Suprapubic skin (tissue), 4 donors: ENCODE measurements at regions not wholly inside any gene's neighbourhood (a gene's known extent, or its start where the extent isn't known, plus 50 kb on each side); places are given as distances from the start of the nearest gene placed in this dataset.
"Not testable (repeated sequence)": the region's sequence is repeated elsewhere in the genome, so short reads cannot be mapped to it uniquely, and the experiment has no call there.

Experiments used
- DNase-seq, 2 donors: peaks; one replicate each; pipeline ENCODE4 v3.0.0-alpha.2; 2019; ENCODE audit warnings: low spot score in 2 of 2
- H3K27ac ChIP-seq: fragments of 200-600 bp; sonication (generic); one replicate; pipeline ENCODE4 v1.5.1; 2019
- H3K27me3 ChIP-seq: fragments of 200-600 bp; sonication (generic); one replicate; pipeline ENCODE4 v1.5.1; 2019
- H3K36me3 ChIP-seq: fragments of 200-600 bp; sonication (generic); one replicate; pipeline ENCODE4 v1.5.1; 2019
- H3K4me1 ChIP-seq: fragments of 200-600 bp; sonication (generic); one replicate; pipeline ENCODE4 v1.5.1; 2019
- H3K4me3 ChIP-seq: fragments of 200-600 bp; sonication (generic); one replicate; pipeline ENCODE4 v1.5.1; 2019; ENCODE audit warnings: mild to moderate bottlenecking
- H3K9me3 ChIP-seq: fragments of 200-600 bp; sonication (generic); one replicate; pipeline ENCODE4 v1.5.1; 2019
- EP300 ChIP-seq: sonication (generic); formaldehyde crosslinking; IDR thresholded peaks from one replicate; pipeline ENCODE4 v1.6.1; 2017; ENCODE audit warnings: antibody characterized with exemption
- POLR2A ChIP-seq, 2 donors: fragments of 450-650 bp; IDR thresholded peaks; one replicate each; pipeline ENCODE4 v1.6.1; 2017; ENCODE audit warnings: antibody characterized with exemption in 2 of 2, mild to moderate bottlenecking in 2 of 2, moderate library complexity in 2 of 2
- POLR2AphosphoS5 ChIP-seq, 3 donors: sonication (generic); formaldehyde crosslinking; IDR thresholded peaks; one replicate each; pipeline ENCODE4 v1.6.1; 2017; ENCODE audit warnings: antibody characterized with exemption in 3 of 3
- WGBS: methylation state at CpG from one replicate; pipeline ENCODE4 v1.1.5; 2018; 5-methylcytosine and 5-hydroxymethylcytosine counted together
- TF ChIP-seq, protein P1 (sequence below), 2 donors: fragments of 200-600 bp in 1 of 2; fragments of 450-650 bp in 1 of 2; sonication (generic) in 1 of 2; IDR thresholded peaks; one replicate each; pipeline ENCODE4 v1.5.1; 2016 to 2019; ENCODE audit warnings: antibody characterized with exemption in 2 of 2, mild to moderate bottlenecking in 1 of 2, moderate library complexity in 1 of 2

DNA sequence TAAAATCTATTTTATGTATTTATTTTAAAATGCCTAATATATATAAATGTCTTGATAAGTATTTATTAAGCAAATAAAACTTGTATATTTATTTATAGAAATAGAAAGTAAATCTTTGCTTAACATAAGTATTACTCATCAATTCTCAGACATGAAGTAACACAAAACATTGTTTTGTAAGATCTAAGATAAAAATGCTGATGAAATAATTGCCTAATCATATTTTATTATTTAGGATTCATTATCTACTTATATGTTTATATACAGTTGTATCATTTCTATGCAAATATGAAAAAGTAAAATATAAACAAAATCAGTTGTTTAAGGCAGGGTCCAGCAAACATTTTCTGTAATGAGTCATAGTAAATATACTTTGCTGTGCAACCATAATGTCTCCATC, 507.8 kb upstream of the CNTN5 start:
- Histone ChIP-seq H3K36me3 (no peaks in the 10 kb centered on the region), H3K4me1 (no peaks in the 10 kb centered on the region), H3K27ac (no peak overlapping the region), H3K9me3 (no peaks in the 10 kb centered on the region), H3K4me3 (no peak overlapping the region), H3K27me3 (no peaks in the 10 kb centered on the region)
- no peak for DNase-seq
- no peak for TF ChIP-seq POLR2AphosphoS5 (IDR thresholded peaks at IDR 0.05)
- no peak for TF ChIP-seq EP300
- TF ChIP-seq, protein P1, sequence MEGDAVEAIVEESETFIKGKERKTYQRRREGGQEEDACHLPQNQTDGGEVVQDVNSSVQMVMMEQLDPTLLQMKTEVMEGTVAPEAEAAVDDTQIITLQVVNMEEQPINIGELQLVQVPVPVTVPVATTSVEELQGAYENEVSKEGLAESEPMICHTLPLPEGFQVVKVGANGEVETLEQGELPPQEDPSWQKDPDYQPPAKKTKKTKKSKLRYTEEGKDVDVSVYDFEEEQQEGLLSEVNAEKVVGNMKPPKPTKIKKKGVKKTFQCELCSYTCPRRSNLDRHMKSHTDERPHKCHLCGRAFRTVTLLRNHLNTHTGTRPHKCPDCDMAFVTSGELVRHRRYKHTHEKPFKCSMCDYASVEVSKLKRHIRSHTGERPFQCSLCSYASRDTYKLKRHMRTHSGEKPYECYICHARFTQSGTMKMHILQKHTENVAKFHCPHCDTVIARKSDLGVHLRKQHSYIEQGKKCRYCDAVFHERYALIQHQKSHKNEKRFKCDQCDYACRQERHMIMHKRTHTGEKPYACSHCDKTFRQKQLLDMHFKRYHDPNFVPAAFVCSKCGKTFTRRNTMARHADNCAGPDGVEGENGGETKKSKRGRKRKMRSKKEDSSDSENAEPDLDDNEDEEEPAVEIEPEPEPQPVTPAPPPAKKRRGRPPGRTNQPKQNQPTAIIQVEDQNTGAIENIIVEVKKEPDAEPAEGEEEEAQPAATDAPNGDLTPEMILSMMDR (IDR thresholded peaks at IDR 0.05), result no peak
- no peak for TF ChIP-seq POLR2A (IDR thresholded peaks at IDR 0.05)

DNA sequence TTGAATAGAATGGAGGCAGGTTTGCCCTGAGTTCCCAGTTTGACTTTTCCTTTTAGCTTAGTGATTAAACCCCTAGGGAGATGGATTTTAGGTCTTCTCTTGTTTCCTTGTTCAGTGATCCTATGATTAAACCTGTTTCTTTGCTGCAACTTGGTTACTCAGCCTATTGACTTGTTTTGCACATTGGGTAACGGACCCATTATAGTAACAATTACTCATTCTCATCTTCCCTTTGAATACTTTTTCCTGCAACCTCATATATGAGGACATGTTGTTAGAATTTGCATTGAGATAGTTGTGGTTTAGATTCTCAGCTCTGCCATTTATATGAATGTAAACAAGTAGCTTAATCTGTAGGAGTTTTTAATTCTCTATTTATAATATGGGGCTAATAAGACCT, 489.2 kb upstream of the CNTN5 start:
- TF ChIP-seq, protein P1 (IDR thresholded peaks at IDR 0.05), result no peak
- TF ChIP-seq EP300 (no peak), POLR2AphosphoS5 (IDR thresholded peaks at IDR 0.05) (no peak), POLR2A (IDR thresholded peaks at IDR 0.05) (no peak)
- no peak overlapping the region for H3K27ac ChIP-seq

DNA sequence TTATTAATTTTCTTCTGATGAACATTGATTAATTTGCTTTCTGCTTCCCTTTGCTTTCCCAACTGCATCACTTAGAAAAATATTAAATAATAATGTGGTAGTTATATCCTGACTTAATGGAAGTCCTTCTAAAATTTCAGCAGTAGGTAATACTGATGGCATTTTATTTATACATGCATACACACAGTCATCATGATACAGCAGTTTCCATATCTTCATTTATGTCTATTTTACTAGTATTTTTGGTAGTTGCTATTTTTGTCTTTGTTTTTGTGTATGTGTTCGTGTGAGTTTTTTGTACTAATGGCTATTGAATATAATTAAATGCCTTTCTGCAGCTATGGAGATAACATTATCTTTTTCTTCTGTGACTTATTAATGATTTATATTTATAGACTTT, 484.7 kb upstream of the CNTN5 start:
- H3K27me3 ChIP-seq, result no peaks in the 10 kb centered on the region
- DNase-seq, result no peak
- no peaks in the 10 kb centered on the region for H3K9me3 ChIP-seq
- H3K4me1 ChIP-seq, result no peaks in the 10 kb centered on the region
- WGBS, result 47% methylated on average over 1 of the region's 1 CpG
- H3K27ac ChIP-seq, result no peak overlapping the region
- TF ChIP-seq, protein P1 (IDR thresholded peaks at IDR 0.05), result no peak
- TF ChIP-seq EP300, result no peak
- TF ChIP-seq POLR2A (IDR thresholded peaks at IDR 0.05), result no peak
- TF ChIP-seq POLR2AphosphoS5 (IDR thresholded peaks at IDR 0.05), result no peak
- no peaks in the 10 kb centered on the region for H3K36me3 ChIP-seq
- H3K4me3 ChIP-seq, result no peak overlapping the region

More for the DNA sequence above, 489.2 kb upstream of the CNTN5 start:
- Histone ChIP-seq H3K9me3 (no peaks in the 10 kb centered on the region), H3K27me3 (no peaks in the 10 kb centered on the region), H3K4me1 (no peaks in the 10 kb centered on the region), H3K4me3 (no peak overlapping the region), H3K36me3 (no peaks in the 10 kb centered on the region)
- WGBS, result 82% methylated on average over 1 of the region's 1 CpG
- DNase-seq, result no peak

DNA sequence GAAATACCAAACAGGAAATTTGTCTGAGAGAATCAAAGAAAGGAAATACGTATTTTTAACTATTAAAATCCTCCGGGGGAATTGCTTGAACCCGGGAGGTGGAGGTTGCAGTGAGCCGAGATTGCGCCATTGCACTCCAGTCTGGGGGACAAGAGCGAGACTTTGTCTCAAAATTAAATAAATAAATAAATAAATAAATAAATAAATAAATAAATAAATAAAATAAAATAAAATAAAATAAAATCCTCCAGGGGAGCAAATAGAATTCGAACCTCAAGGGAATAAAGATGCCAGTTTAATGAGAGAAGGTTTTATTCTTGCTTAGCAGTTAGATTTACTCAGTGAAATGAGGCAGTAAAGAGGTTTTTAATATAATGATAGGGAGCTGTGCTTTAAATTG, 482.4 kb upstream of the CNTN5 start:
- not testable (repeated sequence) for H3K4me3 ChIP-seq, H3K27ac ChIP-seq, H3K27me3 ChIP-seq, H3K36me3 ChIP-seq, H3K9me3 ChIP-seq, DNase-seq, H3K4me1 ChIP-seq
- 88% methylated on average over 7 of the region's 7 CpGs for WGBS

DNA sequence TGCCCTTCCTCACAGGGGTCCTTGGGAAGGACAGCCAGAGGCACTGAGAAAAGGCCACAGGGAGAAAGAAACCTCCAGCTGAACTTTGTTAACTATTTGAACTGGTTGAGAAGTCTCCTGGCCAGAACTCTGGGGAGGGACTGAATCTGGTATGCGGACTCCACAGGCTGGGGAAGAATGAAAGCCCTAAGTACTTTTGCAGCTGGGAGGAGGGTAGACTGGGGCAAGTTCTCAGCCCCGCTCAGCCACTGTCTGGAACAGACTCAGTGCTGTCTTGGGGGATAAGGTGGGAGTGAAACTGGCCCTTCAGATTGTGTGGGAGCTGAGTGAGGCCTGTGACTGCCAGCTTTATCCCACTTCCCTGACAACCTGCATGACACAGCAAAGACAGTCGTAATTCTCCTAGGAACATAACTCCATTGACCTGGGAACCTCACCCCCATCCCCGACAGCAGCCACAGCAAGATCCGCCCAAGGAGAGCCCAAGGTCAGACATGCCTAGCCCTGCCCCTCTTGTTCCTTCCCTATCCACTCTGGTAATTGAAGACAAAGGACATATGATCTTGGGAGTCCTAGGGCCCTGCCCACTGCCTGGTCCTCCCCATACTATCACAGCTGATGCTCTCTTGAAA, 475.1 kb upstream of the CNTN5 start:
- Histone ChIP-seq H3K36me3 (no peaks in the 10 kb centered on the region), H3K4me1 (no peaks in the 10 kb centered on the region), H3K27ac (no peak overlapping the region), H3K27me3 (no peaks in the 10 kb centered on the region), H3K9me3 (no peaks in the 10 kb centered on the region), H3K4me3 (no peak overlapping the region)
- 83% methylated on average over 5 of the region's 5 CpGs for WGBS
- TF ChIP-seq, protein P1 (IDR thresholded peaks at IDR 0.05), result no peak
- no peak for TF ChIP-seq EP300
- TF ChIP-seq POLR2A (IDR thresholded peaks at IDR 0.05), result no peak
- no peak for TF ChIP-seq POLR2AphosphoS5 (IDR thresholded peaks at IDR 0.05)
- no peak for DNase-seq

DNA sequence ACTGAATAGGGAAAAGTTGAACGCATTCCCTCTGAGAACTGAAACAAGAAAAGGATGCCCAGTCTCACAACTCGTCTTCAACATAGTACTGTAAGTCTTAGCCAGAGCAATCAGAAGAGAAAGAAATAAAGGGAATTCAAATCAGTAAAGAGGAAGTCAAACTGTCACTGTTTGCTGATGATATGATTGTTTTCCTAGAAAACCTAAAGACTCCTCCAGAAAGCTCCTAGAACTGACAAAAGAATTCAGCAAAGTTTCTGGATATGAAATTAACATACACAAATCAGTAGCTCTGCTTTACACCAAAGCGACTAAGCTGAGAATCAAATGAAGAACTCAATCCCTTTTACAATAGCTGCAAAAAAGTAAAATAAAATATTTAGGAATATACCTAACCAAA, 471.2 kb upstream of the CNTN5 start:
- no peaks in the 10 kb centered on the region for H3K36me3 ChIP-seq
- TF ChIP-seq POLR2AphosphoS5 (IDR thresholded peaks at IDR 0.05) (no peak), POLR2A (IDR thresholded peaks at IDR 0.05) (no peak), EP300 (no peak)
- TF ChIP-seq, protein P1 (IDR thresholded peaks at IDR 0.05), result no peak
- WGBS, result 74% methylated on average over 3 of the region's 3 CpGs
- no peaks in the 10 kb centered on the region for H3K4me1 ChIP-seq
- H3K27me3 ChIP-seq, result no peaks in the 10 kb centered on the region
- H3K4me3 ChIP-seq, result no peak overlapping the region
- H3K27ac ChIP-seq, result no peak overlapping the region
- DNase-seq, result no peak
- H3K9me3 ChIP-seq, result no peaks in the 10 kb centered on the region
